ENCODE measurements at regions not wholly inside any gene's neighbourhood (a gene's known extent, or its start where the extent isn't known, plus 50 kb on each side); places are given as distances from the start of the nearest gene placed in this dataset.

GRCh38 chr1:185656663-185657062 is 77.5 kb upstream of the HMCN1 start:
- no peak for TF ChIP-seq CTCF (IDR thresholded peaks at IDR 0.05; ENCODE audit: low read depth, low read length, missing control alignments)
- DNase-seq = no peak
- no peak overlapping the region for H3K4me3 ChIP-seq (ENCODE audit: low read depth, low read length)
- no peaks in the 10 kb centered on the region for H3K36me3 ChIP-seq (replicated peaks)
- H3K27me3 ChIP-seq (replicated peaks) = no peaks in the 10 kb centered on the region
- no peak overlapping the region for H3K27ac ChIP-seq
- in situ Hi-C loops (cut with HindIII; ENCODE audit: low pct_ligation_motif_present, low sequenced_read_pairs) = no loop called here

- no peaks in the 10 kb centered on the region for H3K27me3 ChIP-seq (replicated peaks)
- no peak for DNase-seq
- in situ Hi-C loops (cut with HindIII; ENCODE audit: low pct_ligation_motif_present, low sequenced_read_pairs) = no loop called here
- H3K4me3 ChIP-seq (ENCODE audit: low read depth, low read length) = no peak overlapping the region
- no peak overlapping the region for H3K27ac ChIP-seq
- TF ChIP-seq CTCF (IDR thresholded peaks at IDR 0.05; ENCODE audit: low read depth, low read length, missing control alignments) = no peak
- no peaks in the 10 kb centered on the region for H3K36me3 ChIP-seq (replicated peaks)
Observed at GRCh38 chr1:185654952-185655314, 79.3 kb upstream of the HMCN1 start.

GRCh38 chr1:185654199-185654951 is 79.8 kb upstream of the HMCN1 start:
- TF ChIP-seq CTCF (IDR thresholded peaks at IDR 0.05; ENCODE audit: low read depth, low read length, missing control alignments) = no peak
- H3K27me3 ChIP-seq (replicated peaks) = no peaks in the 10 kb centered on the region
- no peak overlapping the region for H3K27ac ChIP-seq
- H3K36me3 ChIP-seq (replicated peaks) = no peaks in the 10 kb centered on the region
- DNase-seq = peak; percentile 70
- H3K4me3 ChIP-seq (ENCODE audit: low read depth, low read length) = no peak overlapping the region
- in situ Hi-C loops (cut with HindIII; ENCODE audit: low pct_ligation_motif_present, low sequenced_read_pairs) = no loop called here

GRCh38 chr1:185653615-185654014 is 80.6 kb upstream of the HMCN1 start:
- no peak for DNase-seq
- in situ Hi-C loops (cut with HindIII; ENCODE audit: low pct_ligation_motif_present, low sequenced_read_pairs) = no loop called here
- Histone ChIP-seq H3K27me3 (replicated peaks) (no peaks in the 10 kb centered on the region), H3K4me3 (ENCODE audit: low read depth, low read length) (no peak overlapping the region), H3K36me3 (replicated peaks) (no peaks in the 10 kb centered on the region), H3K27ac (no peak overlapping the region)
- no peak for TF ChIP-seq CTCF (IDR thresholded peaks at IDR 0.05; ENCODE audit: low read depth, low read length, missing control alignments)

GRCh38 chr1:185652348-185652747 is 81.8 kb upstream of the HMCN1 start:
- Histone ChIP-seq H3K4me3 (ENCODE audit: low read depth, low read length) (no peak overlapping the region), H3K27ac (no peak overlapping the region), H3K36me3 (replicated peaks) (no peaks in the 10 kb centered on the region), H3K27me3 (replicated peaks) (no peaks in the 10 kb centered on the region)
- in situ Hi-C loops (cut with HindIII; ENCODE audit: low pct_ligation_motif_present, low sequenced_read_pairs) = no loop called here
- no peak for DNase-seq
- TF ChIP-seq CTCF (IDR thresholded peaks at IDR 0.05; ENCODE audit: low read depth, low read length, missing control alignments) = peak; percentile 40
